AG10803 (cell line): ENCODE measurements at regions not wholly inside any gene's neighbourhood (a gene's known extent, or its start where the extent isn't known, plus 50 kb on each side); places are given as distances from the start of the nearest gene placed in this dataset.

ENCODE experiments used
- DNase-seq: peaks from one replicate; pipeline ENCODE4 v3.0.0; 2010; ENCODE audit warnings: low read depth
- H3K4me3 ChIP-seq: 2 replicates; pipeline ENCODE4 v1.5.1; 2011; ENCODE audit warnings: mild to moderate bottlenecking, low read length, control low read depth
- CTCF ChIP-seq: conservative IDR thresholded peaks from 2 replicates; pipeline ENCODE4 v1.5.1; 2011; ENCODE audit warnings: mild to moderate bottlenecking, low read length, control low read depth, inconsistent platforms

GRCh38 chr2:240320204-240320993, 115.1 kb upstream of the GPC1 start:
- no peak overlapping the region for H3K4me3 ChIP-seq
- peak; percentile 56 for DNase-seq
- TF ChIP-seq CTCF = no peak

DNA sequence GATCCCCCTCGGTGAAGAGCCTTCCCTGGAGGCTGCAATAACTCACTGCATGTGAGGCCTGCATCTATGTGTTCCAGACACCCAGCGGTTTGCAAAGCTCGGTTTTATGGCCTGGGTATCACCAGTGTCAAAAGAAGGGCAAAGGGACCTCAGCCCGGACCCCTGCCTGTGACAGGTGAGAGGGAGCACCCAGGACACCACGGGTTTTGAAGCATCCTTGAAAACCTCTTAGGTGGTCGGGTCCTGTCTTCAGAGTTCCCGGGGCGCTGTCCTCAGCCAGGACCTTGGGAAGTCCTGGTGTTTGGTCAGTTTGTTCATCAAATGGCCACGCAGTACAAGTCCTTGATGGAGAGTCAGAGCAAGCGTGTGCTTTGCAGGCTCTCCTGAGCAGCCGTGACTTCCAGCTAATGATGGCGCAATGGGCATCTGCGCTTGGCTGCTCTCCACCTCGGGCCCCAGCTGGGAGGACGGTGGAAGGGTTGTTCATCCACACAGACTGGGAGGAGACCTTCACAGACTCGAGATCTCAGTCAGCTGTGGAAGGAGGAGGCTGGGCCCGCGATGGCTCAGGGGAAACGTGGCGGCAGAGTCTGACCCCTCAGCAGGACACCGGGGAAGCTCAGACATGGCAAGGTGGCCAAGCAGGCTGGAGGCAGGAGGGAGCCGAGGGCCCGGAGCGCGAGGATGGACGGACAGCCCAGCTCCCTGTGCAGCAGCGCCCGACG, 113.1 kb upstream of the GPC1 start:
- peak; percentile 29 for DNase-seq

DNA sequence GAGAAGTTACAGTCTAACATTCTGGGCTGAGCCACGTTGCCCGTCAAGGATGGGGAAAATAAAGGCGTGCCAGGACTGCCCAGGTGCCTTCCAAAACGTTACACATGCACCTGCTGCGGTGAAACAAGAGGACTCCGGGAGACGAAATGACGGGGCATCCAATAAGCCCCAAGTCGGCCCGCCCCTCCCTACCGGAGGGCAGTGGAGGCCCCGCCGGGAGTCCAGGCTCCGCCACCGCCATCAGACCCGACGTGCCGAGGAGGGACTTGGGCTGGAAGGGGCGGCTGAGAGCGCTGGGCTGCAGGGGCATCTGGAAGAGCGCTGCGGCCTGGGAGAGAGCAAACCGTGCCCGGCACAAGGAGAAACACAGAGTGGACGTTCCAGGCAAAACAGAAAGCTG, 112.5 kb upstream of the GPC1 start:
- no peak for DNase-seq
- H3K4me3 ChIP-seq = no peak overlapping the region
- no peak for TF ChIP-seq CTCF

More for the DNA sequence above, 113.1 kb upstream of the GPC1 start:
- H3K4me3 ChIP-seq = no peak overlapping the region
- TF ChIP-seq CTCF = no peak

DNA sequence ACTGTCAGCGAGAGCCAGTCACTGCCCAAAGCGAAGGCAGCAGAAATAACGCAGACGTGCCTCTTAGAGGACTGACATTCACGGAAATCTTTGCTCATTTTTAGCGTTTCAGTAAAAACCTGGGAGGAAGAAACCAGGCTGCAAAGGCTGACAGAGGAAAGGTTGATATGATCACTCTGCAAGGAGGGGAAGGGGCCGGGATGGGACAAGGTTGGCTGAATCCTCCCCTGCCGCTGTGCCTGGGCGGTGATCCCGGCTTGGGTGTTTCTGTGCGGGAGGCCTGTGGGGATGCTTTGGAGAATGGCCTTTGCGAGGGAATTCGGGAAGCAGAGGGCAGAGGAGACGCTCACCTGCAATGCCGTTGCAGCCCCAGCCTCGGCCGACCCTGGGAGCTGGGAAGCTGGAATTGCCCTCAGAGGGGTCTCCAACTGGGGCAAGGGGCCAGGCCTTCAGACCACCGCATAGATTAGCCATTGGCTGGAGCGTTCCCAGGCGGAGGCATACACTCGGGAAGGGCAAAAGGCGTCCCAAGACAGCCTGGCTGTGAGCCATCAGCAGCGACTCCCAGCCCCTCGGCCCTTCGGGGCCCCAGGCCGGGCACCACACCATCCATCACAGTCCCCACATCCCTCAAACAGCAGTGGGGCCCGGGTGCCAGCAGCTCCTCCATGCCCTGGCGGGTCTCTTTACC, 111.7 kb upstream of the GPC1 start:
- no peak for TF ChIP-seq CTCF
- no peak overlapping the region for H3K4me3 ChIP-seq
- DNase-seq = no peak

- no peak overlapping the region for H3K4me3 ChIP-seq
- TF ChIP-seq CTCF = no peak
- no peak for DNase-seq
Observed at GRCh38 chr2:240324312-240325015, 111.0 kb upstream of the GPC1 start.

DNA sequence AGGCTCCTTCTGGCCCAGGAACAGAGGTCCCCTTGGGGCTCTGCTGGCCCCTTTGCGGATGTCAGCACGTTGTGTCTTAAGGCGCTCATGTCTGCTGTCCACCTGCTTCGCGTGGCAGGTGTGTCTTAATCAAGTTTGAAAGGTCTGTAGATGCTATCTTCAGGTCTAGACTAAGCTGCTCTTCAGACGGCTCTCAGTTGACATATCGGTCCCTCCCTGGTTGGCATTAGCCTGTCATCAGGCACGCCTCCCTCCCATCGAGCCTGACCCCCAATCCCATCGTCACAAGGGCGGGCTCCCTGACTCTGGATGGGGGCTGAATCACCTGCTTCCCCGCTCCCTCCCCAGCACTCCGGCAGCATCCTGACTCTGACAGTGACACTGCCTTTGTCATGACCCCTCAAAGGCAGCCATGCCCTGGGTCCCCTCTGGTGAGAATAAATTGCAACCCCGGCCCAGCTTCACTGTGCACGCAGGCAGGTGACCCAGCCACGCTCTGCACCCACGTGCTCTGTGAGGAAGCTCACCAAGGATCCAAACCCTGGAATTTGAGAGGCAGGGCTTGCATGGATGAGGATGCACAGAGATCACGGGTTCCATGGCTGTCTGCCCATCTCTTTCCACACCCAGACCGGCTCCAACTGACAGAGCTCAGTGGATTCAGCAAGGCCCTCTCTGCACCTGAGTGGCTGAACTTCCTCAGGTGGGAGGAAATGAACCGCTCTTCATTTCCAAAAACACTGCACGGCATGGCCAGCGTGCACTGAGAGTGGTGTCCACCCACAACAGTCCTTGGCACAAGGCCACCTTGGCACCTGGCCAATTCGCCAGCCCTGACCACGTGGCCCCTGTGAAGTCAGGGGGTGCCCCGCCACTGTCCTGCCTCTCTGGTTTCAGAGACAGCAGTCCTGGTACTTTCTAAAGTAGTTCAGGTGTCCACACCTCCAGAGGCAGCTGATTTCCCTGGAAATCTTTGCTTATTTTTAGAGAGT, 110.2 kb upstream of the GPC1 start:
- no peak for DNase-seq
- TF ChIP-seq CTCF = no peak
- no peak overlapping the region for H3K4me3 ChIP-seq
